ENCODE measurements at regions not wholly inside any gene's neighbourhood (a gene's known extent, or its start where the extent isn't known, plus 50 kb on each side); places are given as distances from the start of the nearest gene placed in this dataset.

DNA sequence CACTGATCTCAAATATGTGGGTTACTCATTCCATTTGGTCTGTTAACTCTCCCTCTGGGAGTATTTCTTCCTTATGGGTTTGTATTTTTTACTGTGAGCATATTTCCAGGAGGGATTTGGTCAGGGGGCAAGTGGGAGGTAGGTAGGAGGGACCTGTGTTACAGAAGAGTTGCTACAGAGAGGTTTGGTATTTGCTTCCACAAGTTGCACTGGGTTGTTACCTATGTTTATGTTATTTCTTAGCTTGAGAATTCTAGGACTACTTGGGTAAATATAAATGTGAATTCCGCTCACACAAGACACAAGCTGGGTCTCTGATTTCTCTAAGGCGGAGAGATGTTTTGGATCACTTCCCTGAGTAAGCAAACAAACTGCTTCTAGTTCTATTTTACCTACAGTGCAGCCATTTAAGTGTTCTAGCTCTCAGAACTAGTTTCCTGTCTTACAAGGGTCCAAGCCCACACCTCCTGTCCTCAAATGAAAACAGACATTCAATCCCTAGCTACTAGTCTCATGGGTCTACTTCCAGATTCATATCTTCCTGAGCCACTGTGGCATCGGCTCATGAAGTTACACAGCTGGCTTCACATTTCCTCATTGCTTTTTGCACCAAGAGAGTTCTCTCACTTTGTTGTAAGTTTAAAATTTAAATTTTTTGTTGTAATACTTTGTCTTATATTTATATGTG is 75.4 kb upstream of the PPP1R3C start:
- TF ChIP-seq, protein P1, sequence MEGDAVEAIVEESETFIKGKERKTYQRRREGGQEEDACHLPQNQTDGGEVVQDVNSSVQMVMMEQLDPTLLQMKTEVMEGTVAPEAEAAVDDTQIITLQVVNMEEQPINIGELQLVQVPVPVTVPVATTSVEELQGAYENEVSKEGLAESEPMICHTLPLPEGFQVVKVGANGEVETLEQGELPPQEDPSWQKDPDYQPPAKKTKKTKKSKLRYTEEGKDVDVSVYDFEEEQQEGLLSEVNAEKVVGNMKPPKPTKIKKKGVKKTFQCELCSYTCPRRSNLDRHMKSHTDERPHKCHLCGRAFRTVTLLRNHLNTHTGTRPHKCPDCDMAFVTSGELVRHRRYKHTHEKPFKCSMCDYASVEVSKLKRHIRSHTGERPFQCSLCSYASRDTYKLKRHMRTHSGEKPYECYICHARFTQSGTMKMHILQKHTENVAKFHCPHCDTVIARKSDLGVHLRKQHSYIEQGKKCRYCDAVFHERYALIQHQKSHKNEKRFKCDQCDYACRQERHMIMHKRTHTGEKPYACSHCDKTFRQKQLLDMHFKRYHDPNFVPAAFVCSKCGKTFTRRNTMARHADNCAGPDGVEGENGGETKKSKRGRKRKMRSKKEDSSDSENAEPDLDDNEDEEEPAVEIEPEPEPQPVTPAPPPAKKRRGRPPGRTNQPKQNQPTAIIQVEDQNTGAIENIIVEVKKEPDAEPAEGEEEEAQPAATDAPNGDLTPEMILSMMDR (conservative IDR thresholded peaks at IDR 0.05 in 1 of 2, IDR thresholded peaks at IDR 0.05 in 1 of 2; ENCODE audit: extremely low read depth in 1 of 2, insufficient read depth in 1 of 2, low read depth in 1 of 2, low read length in 2 of 2): no peak
- TF ChIP-seq EZH2 (IDR thresholded peaks at IDR 0.05; ENCODE audit: borderline replicate concordance, low read length): no peak
